Head of caudate nucleus (tissue), 42 donors: ENCODE measurements at regions not wholly inside any gene's neighbourhood (a gene's known extent, or its start where the extent isn't known, plus 50 kb on each side); places are given as distances from the start of the nearest gene placed in this dataset.

Source experiments
- DNase-seq, 42 donors: peaks; one replicate each; pipeline versions ENCODE4 v3.0.0 to v3.0.0-alpha.2; 2020 to 2021; ENCODE audit warnings: mixed read lengths in 7 of 42
- intact Hi-C: fragments of 100-400 bp; cut with DNase I; formaldehyde crosslinking; loops from one replicate; pipeline ENCODE4 v1.15.0; 2022

GRCh38 chr5:61620699-61621182 lies 288.7 kb downstream of the ZSWIM6 start:
- DNase-seq = peak in 7 of 42 donors; percentile 33 to 56 (median 39)
- intact Hi-C loops = loop anchor here (5.0 kb wide), 1 partner anchor 208 kb away; no protein-coding TSS in a partner anchor

- peak; percentile 80 to 97 (median 92) for DNase-seq
- intact Hi-C loops = loop anchor here (5.0 kb wide), 1 partner anchor 209 kb away; no protein-coding TSS in a partner anchor
Measured at GRCh38 chr5:61621202-61621650, 289.2 kb downstream of the ZSWIM6 start.

- DNase-seq = no peak
- intact Hi-C loops = loop anchor here (5.0 kb wide), 1 partner anchor 210 kb away; no protein-coding TSS in a partner anchor
Measured at GRCh38 chr5:61622156-61622555, 290.1 kb downstream of the ZSWIM6 start.

GRCh38 chr5:61623401-61624069 lies 291.5 kb downstream of the ZSWIM6 start:
- intact Hi-C loops = loop anchor here (5.0 kb wide), 1 partner anchor 211 kb away; no protein-coding TSS in a partner anchor
- DNase-seq = peak in 12 of 42 donors; percentile 42 to 78 (median 54)

GRCh38 chr5:61624553-61625136 lies 292.6 kb downstream of the ZSWIM6 start:
- DNase-seq = peak in 7 of 42 donors; percentile 18 to 59 (median 29)
- intact Hi-C loops = loop anchor here (5.0 kb wide), 1 partner anchor 212 kb away; no protein-coding TSS in a partner anchor

GRCh38 chr5:61625137-61625561 lies 293.1 kb downstream of the ZSWIM6 start:
- intact Hi-C loops = no loop called here
- DNase-seq = peak in 14 of 42 donors; percentile 27 to 68 (median 42)

- intact Hi-C loops = no loop called here
Measured at GRCh38 chr5:61625681-61626621, 293.9 kb downstream of the ZSWIM6 start.

GRCh38 chr5:61626639-61627282 lies 294.7 kb downstream of the ZSWIM6 start:
- DNase-seq = peak in 5 of 42 donors; percentile 28 to 49 (median 33)
- intact Hi-C loops = no loop called here

More at GRCh38 chr5:61625681-61626621, 293.9 kb downstream of the ZSWIM6 start:
- peak; percentile 75 to 96 (median 88) for DNase-seq

GRCh38 chr5:61627531-61627930 lies 295.5 kb downstream of the ZSWIM6 start:
- intact Hi-C loops = no loop called here
- DNase-seq = no peak

GRCh38 chr5:61630908-61631307 lies 298.9 kb downstream of the ZSWIM6 start:
- no peak for DNase-seq
- intact Hi-C loops = no loop called here

- peak; percentile 73 to 94 (median 85) for DNase-seq
- intact Hi-C loops = no loop called here
Measured at GRCh38 chr5:61631438-61631941, 299.4 kb downstream of the ZSWIM6 start.

- intact Hi-C loops = no loop called here
- DNase-seq = no peak
Measured at GRCh38 chr5:61632064-61632463, 300.0 kb downstream of the ZSWIM6 start.

- intact Hi-C loops = loop anchor here (5.0 kb wide), 1 partner anchor 303 kb away; the partner anchor contains the start of gene ZSWIM6
- no peak for DNase-seq
Measured at GRCh38 chr5:61635271-61635670, 303.2 kb downstream of the ZSWIM6 start.

GRCh38 chr5:61637566-61637965 lies 305.5 kb downstream of the ZSWIM6 start:
- peak in 11 of 42 donors; percentile 26 to 77 (median 51) for DNase-seq
- intact Hi-C loops = loop anchor here (5.0 kb wide), 1 partner anchor 305 kb away; the partner anchor contains the start of gene ZSWIM6

GRCh38 chr5:61638476-61638875 lies 306.4 kb downstream of the ZSWIM6 start:
- intact Hi-C loops = loop anchor here (5.0 kb wide), 1 partner anchor 306 kb away; the partner anchor contains the start of gene ZSWIM6
- DNase-seq = peak in 39 of 42 donors; percentile 44 to 86 (median 69)

- intact Hi-C loops = loop anchor here (10.0 kb wide), 1 partner anchor 174 kb away; no protein-coding TSS in a partner anchor
Measured at GRCh38 chr5:61640179-61641021, 308.3 kb downstream of the ZSWIM6 start.

More at GRCh38 chr5:61640179-61641021, 308.3 kb downstream of the ZSWIM6 start:
- DNase-seq = no peak
